Gastroesophageal sphincter (tissue), 3 donors: ENCODE measurements at regions not wholly inside any gene's neighbourhood (a gene's known extent, or its start where the extent isn't known, plus 50 kb on each side); places are given as distances from the start of the nearest gene placed in this dataset.

ENCODE experiments used
- CTCF ChIP-seq, 4 experiments: fragments of 200-600 bp in 2 of 4; fragments of 450-650 bp in 2 of 4; sonication (generic) in 1 of 4; IDR thresholded peaks; one replicate each; pipeline ENCODE4 v1.5.1; 2017 to 2019; ENCODE audit warnings: antibody characterized with exemption in 4 of 4, mild to moderate bottlenecking in 2 of 4, moderate library complexity in 2 of 4
- EP300 ChIP-seq: sonication (generic); formaldehyde crosslinking; IDR thresholded peaks from one replicate; pipeline ENCODE4 v1.6.1; 2017; ENCODE audit warnings: antibody characterized with exemption, mild to moderate bottlenecking
- POLR2A ChIP-seq, 2 donors: fragments of 450-650 bp; IDR thresholded peaks; one replicate each; pipeline ENCODE4 v1.6.1; 2017; ENCODE audit warnings: antibody characterized with exemption in 2 of 2, mild to moderate bottlenecking in 2 of 2, moderate library complexity in 1 of 2

- no peak for TF ChIP-seq CTCF (IDR thresholded peaks at IDR 0.05)
- no peak for TF ChIP-seq EP300
- TF ChIP-seq POLR2A (IDR thresholded peaks at IDR 0.05), result no peak
Measured at GRCh38 chr9:7578951-7579350, 220.6 kb downstream of the DMAC1 start.
